GM12878 (cell line): ENCODE measurements at regions not wholly inside any gene's neighbourhood (a gene's known extent, or its start where the extent isn't known, plus 50 kb on each side); places are given as distances from the start of the nearest gene placed in this dataset.

ENCODE experiments used
- ATAC-seq: fragments of 200-7000 bp; cut with Tn5 transposase; 3 replicates; pipeline ENCODE4 v1.9.1; 2020; ENCODE audit warnings: mild to moderate bottlenecking, moderate library complexity
- BruUV-seq: library from RNA; stranded (reverse); fragments of 400-500 nt; replicated peaks from 2 replicates; lab custom pipeline; 2021; lab: Mats Ljungman, UMichigan
- CTCF ChIA-PET: fragments of 300-600 bp; sonication (Branson Sonifier 250); formaldehyde crosslinking; extraction: SDS; loops from one replicate; lab custom pipeline; 2021; ENCODE audit warnings: inconsistent platforms; lab: Yijun Ruan, JAX
- POLR2A ChIA-PET: fragments of 350-600 bp; formaldehyde crosslinking; extraction: SDS; loops from one replicate; lab custom pipeline; 2021; ENCODE audit warnings: inconsistent platforms; lab: Charles Lee
- RAD21 ChIA-PET: fragments of 300-600 bp; sonication (Branson Sonifier 250); formaldehyde crosslinking; loops from one replicate; lab custom pipeline; 2023; ENCODE audit warnings: antibody characterized with exemption; ENCODE audit not compliant: unreplicated experiment; lab: Charles Lee
- SMC1A ChIA-PET: fragments of 300-600 bp; sonication (Branson Sonifier 250); formaldehyde crosslinking; loops from one replicate; lab custom pipeline; 2023; ENCODE audit not compliant: unreplicated experiment, uncharacterized antibody; lab: Charles Lee
- DNase-seq: peaks from one replicate; pipeline ENCODE4 v3.0.0-alpha.2; 2011; ENCODE audit warnings: low read depth, low spot score
- FAIRE-seq: peaks from 3 replicates; lab custom pipeline; 2011; peaks lifted over from hg19 to GRCh38; lab: Jason Lieb, UNC
- H2AFZ ChIP-seq: 2 replicates; pipeline ENCODE4 v1.6.0; 2011; ENCODE audit warnings: low read depth, low read length, control low read depth; ENCODE audit not compliant: control insufficient read depth
- H3K27ac ChIP-seq: 2 replicates; pipeline ENCODE4 v1.5.1; 2011; ENCODE audit warnings: control low read depth; ENCODE audit not compliant: control insufficient read depth, insufficient read depth
- H3K27me3 ChIP-seq, 2 experiments: replicated peaks in 1 of 2; 2 replicates each; pipeline versions ENCODE4 v1.6.0 to v1.6.1; 2011; ENCODE audit warnings: low read length in 1 of 2; ENCODE audit not compliant: control insufficient read depth in 2 of 2, insufficient read depth in 2 of 2
- H3K36me3 ChIP-seq, 2 experiments: 2 replicates each; pipeline ENCODE4 v1.5.1; 2011; ENCODE audit warnings: low read length in 1 of 2; ENCODE audit not compliant: control insufficient read depth in 2 of 2, insufficient read depth in 2 of 2
- H3K4me1 ChIP-seq: 2 replicates; pipeline ENCODE4 v1.6.1; 2011; ENCODE audit warnings: mild to moderate bottlenecking, low read length, moderate library complexity, mixed read lengths; ENCODE audit not compliant: control insufficient read depth, insufficient read depth
- H3K4me2 ChIP-seq: 2 replicates; pipeline ENCODE4 v1.6.0; 2011; ENCODE audit warnings: control low read depth; ENCODE audit not compliant: control insufficient read depth, insufficient read depth
- H3K4me3 ChIP-seq: fragments of 200-600 bp; sonication (generic); 2 replicates; pipeline ENCODE4 v1.5.1; 2016
- H3K79me2 ChIP-seq: 2 replicates; pipeline ENCODE4 v1.6.0; 2011; ENCODE audit warnings: low read length; ENCODE audit not compliant: control insufficient read depth, insufficient read depth
- H3K9ac ChIP-seq: 2 replicates; pipeline ENCODE4 v1.8.0; 2011; ENCODE audit warnings: low read length, control low read depth, mixed read lengths; ENCODE audit not compliant: control insufficient read depth, insufficient read depth
- H3K9me3 ChIP-seq: replicated peaks from 3 replicates; pipeline ENCODE4 v1.5.1; 2011; ENCODE audit warnings: mild to moderate bottlenecking, low read length; ENCODE audit not compliant: control insufficient read depth, insufficient read depth
- H4K20me1 ChIP-seq: 2 replicates; pipeline ENCODE4 v1.6.0; 2011; ENCODE audit not compliant: control insufficient read depth, insufficient read depth
- CBFB ChIP-seq: IDR thresholded peaks from 2 replicates; pipeline ENCODE4 v1.6.1; 2016; ENCODE audit warnings: antibody characterized with exemption, low read depth
- CEBPB ChIP-seq, 2 experiments: fragments of 150-350 bp in 1 of 2; IDR thresholded peaks; 2 replicates each; pipeline ENCODE4 v1.6.1; 2012 to 2014; ENCODE audit warnings: low read depth in 2 of 2, low read length in 2 of 2, borderline replicate concordance in 1 of 2, inconsistent platforms in 1 of 2
- CREM ChIP-seq: IDR thresholded peaks from 2 replicates; pipeline ENCODE4 v1.6.1; 2014; ENCODE audit warnings: antibody characterized with exemption, low read depth
- EGR1 ChIP-seq, 2 experiments: IDR thresholded peaks; 1 replicate in 1 of 2; 2 replicates in 1 of 2; pipeline ENCODE4 v1.6.1; 2011 to 2012; ENCODE audit warnings: low read depth in 2 of 2, low read length in 2 of 2, borderline replicate concordance in 1 of 2, mild to moderate bottlenecking in 1 of 2, moderate library complexity in 1 of 2
- FOXM1 ChIP-seq: IDR thresholded peaks from 2 replicates; pipeline ENCODE4 v1.6.1; 2012; ENCODE audit warnings: low read depth, mild to moderate bottlenecking, inconsistent platforms, low read length, moderate library complexity
- IKZF2 ChIP-seq, 2 experiments: fragments of 450-650 bp; IDR thresholded peaks; 2 replicates each; pipeline ENCODE4 v1.6.1; 2017; ENCODE audit warnings: mild to moderate bottlenecking in 2 of 2, moderate library complexity in 2 of 2
- NR2C1 ChIP-seq: fragments of 450-650 bp; IDR thresholded peaks from 2 replicates; pipeline ENCODE4 v1.6.1; 2017; ENCODE audit warnings: antibody characterized with exemption, mild to moderate bottlenecking, moderate library complexity
- POLR2A ChIP-seq: IDR thresholded peaks from 2 replicates; pipeline ENCODE4 v1.6.1; 2011; ENCODE audit warnings: low read depth, mild to moderate bottlenecking, low read length
- POLR2AphosphoS2 ChIP-seq: IDR thresholded peaks from 2 replicates; pipeline ENCODE4 v1.6.1; 2011; ENCODE audit warnings: low read depth, mild to moderate bottlenecking, low read length, improper control_type of control experiment, moderate library complexity
- POLR2AphosphoS5 ChIP-seq: IDR thresholded peaks from 2 replicates; pipeline ENCODE4 v1.6.1; 2011; ENCODE audit warnings: mild to moderate bottlenecking, low read length, inconsistent platforms
- RELB ChIP-seq: fragments of 450-650 bp; IDR thresholded peaks from 2 replicates; pipeline ENCODE4 v1.6.1; 2017; ENCODE audit warnings: low read depth, mild to moderate bottlenecking, moderate library complexity
- SMARCA5 ChIP-seq: fragments of 450-650 bp; IDR thresholded peaks from 2 replicates; pipeline ENCODE4 v1.6.1; 2017; ENCODE audit warnings: mild to moderate bottlenecking
- SP1 ChIP-seq: IDR thresholded peaks from one replicate; pipeline ENCODE4 v1.6.1; 2011; ENCODE audit warnings: low read depth, low read length
- SREBF2 ChIP-seq: IDR thresholded peaks from 2 replicates; pipeline ENCODE4 v1.6.1; 2012; ENCODE audit warnings: mild to moderate bottlenecking, low read length
- STAT3 ChIP-seq: IDR thresholded peaks from 2 replicates; pipeline ENCODE4 v1.6.1; 2011; ENCODE audit warnings: low read depth, low read length, improper control_type of control experiment
- TARDBP ChIP-seq: IDR thresholded peaks from 2 replicates; pipeline ENCODE4 v1.6.1; 2016; ENCODE audit warnings: borderline replicate concordance
- ZNF207 ChIP-seq: fragments of 450-650 bp; IDR thresholded peaks from 2 replicates; pipeline ENCODE4 v1.6.1; 2014; ENCODE audit warnings: antibody characterized with exemption, mild to moderate bottlenecking, borderline replicate concordance
- ZSCAN29 ChIP-seq: fragments of 450-650 bp; IDR thresholded peaks from 2 replicates; pipeline ENCODE4 v1.6.1; 2017; ENCODE audit warnings: mild to moderate bottlenecking, moderate library complexity
- ZZZ3 ChIP-seq: IDR thresholded peaks from 2 replicates; pipeline ENCODE4 v1.6.1; 2011; ENCODE audit warnings: low read depth; ENCODE audit not compliant: control insufficient read depth, insufficient read length
- WGBS: methylation state at CpG from one replicate; pipeline ENCODE4 v1.1.6; 2016; ENCODE audit warnings: low lambda C conversion rate; ENCODE audit not compliant: insufficient replicate concordance, insufficient coverage; ENCODE audit errors: missing lambda C conversion rate; 5-methylcytosine and 5-hydroxymethylcytosine counted together
- in situ Hi-C: fragments of 300-500 bp; cut with MboI; formaldehyde crosslinking; loops from 9 replicates; pipeline ENCODE4 v1.14.3; 2018; ENCODE audit warnings: mixed read lengths
- intact Hi-C: fragments of 100-400 bp; cut with micrococcal nuclease; formaldehyde crosslinking; loops from one replicate; pipeline ENCODE4 v1.14.2; 2022; ENCODE audit not compliant: unreplicated experiment
- TF ChIP-seq, protein P1 (sequence below): IDR thresholded peaks from 2 replicates; pipeline ENCODE4 v1.6.1; 2012; ENCODE audit warnings: low read depth, low read length, improper control_type of control experiment

- ChIA-PET CTCF (no interaction called here), POLR2A (no interaction called here), SMC1A (no interaction called here), RAD21 (no interaction called here)
- Histone ChIP-seq H3K36me3 (no peaks in the 10 kb centered on the region), H3K79me2 (no peaks in the 10 kb centered on the region), H2AFZ (no peak overlapping the region), H3K27me3 (peaks cover 0 to 3% of the 10 kb centered on the region in 2 experiments), H3K4me3 (no peak overlapping the region), H3K27ac (no peak overlapping the region), H3K4me1 (no peaks in the 10 kb centered on the region), H3K4me2 (no peak overlapping the region), H3K9me3 (no peaks in the 10 kb centered on the region; the same call in 2 of the 3 replicates), H4K20me1 (no peaks in the 10 kb centered on the region), H3K9ac (no peak overlapping the region)
- ATAC-seq, result no peak
- no peak for DNase-seq
- in situ Hi-C loops, result no loop called here
- FAIRE-seq, result no peak
- 28% methylated on average over 5 of the region's 5 CpGs for WGBS
- no TSS peak for BruUV-seq
- TF ChIP-seq TARDBP (no peak), ZZZ3 (no peak), STAT3 (no peak), NR2C1 (no peak), POLR2AphosphoS2 (no peak), SMARCA5 (no peak), ZNF207 (no peak), SREBF2 (no peak), SP1 (no peak), CREM (no peak), CEBPB (IDR thresholded peaks at IDR 0.05; ENCODE audit: borderline replicate concordance in 1 of 2, low read depth in 2 of 2, low read length in 2 of 2) (no peak), IKZF2 (IDR thresholded peaks at IDR 0.05) (no peak), CBFB (no peak), FOXM1 (no peak), EGR1 (IDR thresholded peaks at IDR 0.05; ENCODE audit: borderline replicate concordance in 1 of 2, low read depth in 2 of 2, low read length in 2 of 2) (no peak), POLR2AphosphoS5 (no peak), POLR2A (no peak), ZSCAN29 (no peak), RELB (no peak)
- TF ChIP-seq, protein P1, sequence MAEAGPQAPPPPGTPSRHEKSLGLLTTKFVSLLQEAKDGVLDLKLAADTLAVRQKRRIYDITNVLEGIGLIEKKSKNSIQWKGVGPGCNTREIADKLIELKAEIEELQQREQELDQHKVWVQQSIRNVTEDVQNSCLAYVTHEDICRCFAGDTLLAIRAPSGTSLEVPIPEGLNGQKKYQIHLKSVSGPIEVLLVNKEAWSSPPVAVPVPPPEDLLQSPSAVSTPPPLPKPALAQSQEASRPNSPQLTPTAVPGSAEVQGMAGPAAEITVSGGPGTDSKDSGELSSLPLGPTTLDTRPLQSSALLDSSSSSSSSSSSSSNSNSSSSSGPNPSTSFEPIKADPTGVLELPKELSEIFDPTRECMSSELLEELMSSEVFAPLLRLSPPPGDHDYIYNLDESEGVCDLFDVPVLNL, result no peak
- intact Hi-C loops, result no loop called here
Measured at GRCh38 chr1:157439302-157439954, 112.9 kb downstream of the FCRL5 start.
